K562 (cell line): ENCODE measurements at regions not wholly inside any gene's neighbourhood (a gene's known extent, or its start where the extent isn't known, plus 50 kb on each side); places are given as distances from the start of the nearest gene placed in this dataset.

Experiments
- CHD2 ChIP-seq: IDR thresholded peaks from 2 replicates; pipeline ENCODE4 v1.6.1; 2011; ENCODE audit warnings: low read depth, low read length
- MAFK ChIP-seq: IDR thresholded peaks from 2 replicates; pipeline ENCODE4 v1.6.1; 2011; ENCODE audit warnings: low read length, improper control_type of control experiment
- MYC ChIP-seq, 2 experiments: fragments of 250-450 bp in 1 of 2; sonication (Bioruptor Pico) in 1 of 2; IDR thresholded peaks; 2 replicates each; pipeline versions ENCODE4 v1.5.1 to v1.6.1; 2012 to 2021; ENCODE audit warnings: low read depth in 2 of 2, borderline replicate concordance in 1 of 2, improper control_type of control experiment in 1 of 2, low read length in 1 of 2, mild to moderate bottlenecking in 1 of 2, moderate library complexity in 1 of 2
- POLR2A ChIP-seq: fragments of 450-650 bp; conservative IDR thresholded peaks from 2 replicates; pipeline ENCODE4 v1.6.1; 2016
- RCOR1 ChIP-seq, 2 experiments: IDR thresholded peaks; 2 replicates each; pipeline ENCODE4 v1.6.1; 2012; ENCODE audit warnings: low read depth in 2 of 2, low read length in 2 of 2, borderline replicate concordance in 1 of 2, improper control_type of control experiment in 1 of 2
- RFX5 ChIP-seq: IDR thresholded peaks from 2 replicates; pipeline ENCODE4 v1.6.1; 2011; ENCODE audit warnings: low read depth, mild to moderate bottlenecking, improper control_type of control experiment, low read length
- TSHZ1 ChIP-seq: fragments of 250-450 bp; sonication (Bioruptor Pico); IDR thresholded peaks from 2 replicates; pipeline ENCODE4 v1.4.0; 2020; ENCODE audit warnings: mild to moderate bottlenecking, moderate library complexity
- ZFX ChIP-seq: sonication (generic); formaldehyde crosslinking; IDR thresholded peaks from 2 replicates; pipeline ENCODE4 v1.8.0; 2022; ENCODE audit warnings: mild to moderate bottlenecking, missing genetic modification reagents, moderate library complexity
- ZNF121 ChIP-seq: sonication (generic); formaldehyde crosslinking; conservative IDR thresholded peaks from 2 replicates; pipeline ENCODE4 v1.8.0; 2022; ENCODE audit warnings: missing genetic modification reagents
- ZNF184 ChIP-seq: sonication (generic); formaldehyde crosslinking; IDR thresholded peaks from 2 replicates; pipeline ENCODE4 v1.5.0; 2020; ENCODE audit warnings: missing genetic modification reagents
- ZNF3 ChIP-seq: fragments of 250-450 bp; sonication (Bioruptor Pico); IDR thresholded peaks from 2 replicates; pipeline ENCODE4 v1.5.0; 2021; ENCODE audit warnings: mild to moderate bottlenecking, moderate library complexity
- TF ChIP-seq, protein P1 (sequence below): fragments of 250-450 bp; sonication (Bioruptor Pico); IDR thresholded peaks from 2 replicates; pipeline ENCODE4 v1.8.0; 2021; ENCODE audit warnings: moderate library complexity, mild to moderate bottlenecking, inconsistent platforms
- TF ChIP-seq, protein P2 (sequence below), 3 experiments: IDR thresholded peaks in 2 of 3; conservative IDR thresholded peaks in 1 of 3; 2 replicates each; pipeline ENCODE4 v1.5.1; 2011 to 2012; ENCODE audit warnings: low read length in 3 of 3, mild to moderate bottlenecking in 3 of 3, control low read depth in 2 of 3, improper control_type of control experiment in 1 of 3, inconsistent platforms in 1 of 3, low read depth in 1 of 3, mixed read lengths in 1 of 3, moderate library complexity in 1 of 3; ENCODE audit not compliant: insufficient read depth in 2 of 3

GRCh38 chr19:20349206-20349605 is 182.2 kb downstream of the ZNF486 start:
- TF ChIP-seq ZFX (CRISPR knock-in tag) (no peak), POLR2A (no peak), RCOR1 (IDR thresholded peaks at IDR 0.05; ENCODE audit: borderline replicate concordance in 1 of 2, low read depth in 2 of 2, low read length in 2 of 2) (no peak), ZNF121 (CRISPR knock-in tag) (no peak), RFX5 (no peak), ZNF3 (CRISPR knock-in tag) (no peak), MYC (IDR thresholded peaks at IDR 0.05; ENCODE audit: low read depth, low read length) (no peak), MYC (CRISPR knock-in tag; IDR thresholded peaks at IDR 0.05; ENCODE audit: borderline replicate concordance, low read depth) (no peak), MAFK (no peak), CHD2 (no peak), ZNF184 (CRISPR knock-in tag) (no peak), TSHZ1 (CRISPR knock-in tag) (no peak)
- TF ChIP-seq, protein P1, sequence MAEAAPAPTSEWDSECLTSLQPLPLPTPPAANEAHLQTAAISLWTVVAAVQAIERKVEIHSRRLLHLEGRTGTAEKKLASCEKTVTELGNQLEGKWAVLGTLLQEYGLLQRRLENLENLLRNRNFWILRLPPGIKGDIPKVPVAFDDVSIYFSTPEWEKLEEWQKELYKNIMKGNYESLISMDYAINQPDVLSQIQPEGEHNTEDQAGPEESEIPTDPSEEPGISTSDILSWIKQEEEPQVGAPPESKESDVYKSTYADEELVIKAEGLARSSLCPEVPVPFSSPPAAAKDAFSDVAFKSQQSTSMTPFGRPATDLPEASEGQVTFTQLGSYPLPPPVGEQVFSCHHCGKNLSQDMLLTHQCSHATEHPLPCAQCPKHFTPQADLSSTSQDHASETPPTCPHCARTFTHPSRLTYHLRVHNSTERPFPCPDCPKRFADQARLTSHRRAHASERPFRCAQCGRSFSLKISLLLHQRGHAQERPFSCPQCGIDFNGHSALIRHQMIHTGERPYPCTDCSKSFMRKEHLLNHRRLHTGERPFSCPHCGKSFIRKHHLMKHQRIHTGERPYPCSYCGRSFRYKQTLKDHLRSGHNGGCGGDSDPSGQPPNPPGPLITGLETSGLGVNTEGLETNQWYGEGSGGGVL (CRISPR knock-in tag) = no peak
- TF ChIP-seq, protein P2, sequence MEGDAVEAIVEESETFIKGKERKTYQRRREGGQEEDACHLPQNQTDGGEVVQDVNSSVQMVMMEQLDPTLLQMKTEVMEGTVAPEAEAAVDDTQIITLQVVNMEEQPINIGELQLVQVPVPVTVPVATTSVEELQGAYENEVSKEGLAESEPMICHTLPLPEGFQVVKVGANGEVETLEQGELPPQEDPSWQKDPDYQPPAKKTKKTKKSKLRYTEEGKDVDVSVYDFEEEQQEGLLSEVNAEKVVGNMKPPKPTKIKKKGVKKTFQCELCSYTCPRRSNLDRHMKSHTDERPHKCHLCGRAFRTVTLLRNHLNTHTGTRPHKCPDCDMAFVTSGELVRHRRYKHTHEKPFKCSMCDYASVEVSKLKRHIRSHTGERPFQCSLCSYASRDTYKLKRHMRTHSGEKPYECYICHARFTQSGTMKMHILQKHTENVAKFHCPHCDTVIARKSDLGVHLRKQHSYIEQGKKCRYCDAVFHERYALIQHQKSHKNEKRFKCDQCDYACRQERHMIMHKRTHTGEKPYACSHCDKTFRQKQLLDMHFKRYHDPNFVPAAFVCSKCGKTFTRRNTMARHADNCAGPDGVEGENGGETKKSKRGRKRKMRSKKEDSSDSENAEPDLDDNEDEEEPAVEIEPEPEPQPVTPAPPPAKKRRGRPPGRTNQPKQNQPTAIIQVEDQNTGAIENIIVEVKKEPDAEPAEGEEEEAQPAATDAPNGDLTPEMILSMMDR (IDR thresholded peaks at IDR 0.05 in 2 of 3, conservative IDR thresholded peaks at IDR 0.05 in 1 of 3; ENCODE audit: insufficient read depth in 2 of 3, low read depth in 1 of 3, low read length in 3 of 3) = no peak
